IMR-90 (cell line): ENCODE measurements at regions not wholly inside any gene's neighbourhood (a gene's known extent, or its start where the extent isn't known, plus 50 kb on each side); places are given as distances from the start of the nearest gene placed in this dataset.

ENCODE experiments used
- ATAC-seq: fragments of 200-7000 bp; cut with Tn5 transposase; 2 replicates; pipeline ENCODE4 v1.9.1; 2020; ENCODE audit warnings: low read depth, mild to moderate bottlenecking, moderate library complexity
- BruUV-seq: library from RNA; stranded (reverse); fragments of 400-500 nt; replicated peaks from 2 replicates; lab custom pipeline; 2021; lab: Mats Ljungman, UMichigan
- CTCF ChIA-PET: fragments of 300-600 bp; formaldehyde crosslinking; extraction: SDS; loops from one replicate; lab custom pipeline; 2021; ENCODE audit warnings: antibody characterized with exemption; lab: Yijun Ruan, JAX
- POLR2A ChIA-PET: fragments of 300-600 bp; sonication (Branson Sonifier 250); formaldehyde crosslinking; loops from one replicate; lab custom pipeline; 2022; ENCODE audit warnings: antibody characterized with exemption; ENCODE audit not compliant: unreplicated experiment; lab: Charles Lee
- DNase-seq: peaks from one replicate; pipeline ENCODE4 v3.0.0; 2013
- H2AFZ ChIP-seq: replicated peaks from 2 replicates; pipeline ENCODE3; 2013; ENCODE audit warnings: low read length, mild to moderate bottlenecking; ENCODE audit not compliant: poor library complexity
- H2AK5ac ChIP-seq: 2 replicates; pipeline ENCODE4 v1.6.1; 2013; ENCODE audit warnings: low read depth, low read length, inconsistent platforms
- H2AK9ac ChIP-seq: replicated peaks from 2 replicates; pipeline ENCODE3; 2013; ENCODE audit warnings: mild to moderate bottlenecking, low read depth, low read length, moderate library complexity; ENCODE audit not compliant: poor library complexity
- H2BK120ac ChIP-seq: 2 replicates; pipeline ENCODE4 v1.6.1; 2013; ENCODE audit warnings: low read depth, low read length, inconsistent platforms
- H2BK15ac ChIP-seq: 3 replicates; pipeline ENCODE4 v1.6.1; 2013; ENCODE audit warnings: low read depth, low read length, inconsistent platforms
- H2BK20ac ChIP-seq: 2 replicates; pipeline ENCODE4 v1.6.1; 2013; ENCODE audit warnings: low read depth, mild to moderate bottlenecking, inconsistent platforms, low read length, moderate library complexity
- H2BK5ac ChIP-seq: 2 replicates; pipeline ENCODE4 v1.6.1; 2013; ENCODE audit warnings: mild to moderate bottlenecking, low read depth, low read length, inconsistent platforms; ENCODE audit not compliant: poor library complexity, severe bottlenecking
- H3K14ac ChIP-seq: replicated peaks from 2 replicates; pipeline ENCODE4 v1.6.1; 2013; ENCODE audit warnings: low read depth, low read length, inconsistent platforms
- H3K18ac ChIP-seq: 2 replicates; pipeline ENCODE4 v1.6.1; 2013; ENCODE audit warnings: low read depth, low read length, control low read depth
- H3K23ac ChIP-seq: 2 replicates; pipeline ENCODE4 v1.6.1; 2013; ENCODE audit warnings: low read depth, low read length, inconsistent platforms
- H3K27ac ChIP-seq: 2 replicates; pipeline ENCODE4 v1.5.1; 2013; ENCODE audit warnings: mild to moderate bottlenecking, control low read depth, low read length; ENCODE audit not compliant: insufficient read depth
- H3K27me3 ChIP-seq: 2 replicates; pipeline ENCODE4 v1.6.1; 2013; ENCODE audit warnings: low read length; ENCODE audit not compliant: control insufficient read depth, insufficient read depth
- H3K36me3 ChIP-seq: 2 replicates; pipeline ENCODE4 v1.6.1; 2013; ENCODE audit warnings: low read length, mixed read lengths; ENCODE audit not compliant: control insufficient read depth, insufficient read depth
- H3K4ac ChIP-seq: 2 replicates; pipeline ENCODE4 v1.6.1; 2013; ENCODE audit warnings: low read depth, low read length, inconsistent platforms
- H3K4me1 ChIP-seq: 2 replicates; pipeline ENCODE4 v1.6.1; 2013; ENCODE audit warnings: low read length, mixed read lengths; ENCODE audit not compliant: control insufficient read depth, insufficient read depth
- H3K4me2 ChIP-seq: 2 replicates; pipeline ENCODE4 v1.6.1; 2013; ENCODE audit warnings: low read depth, mild to moderate bottlenecking, control low read depth, low read length, moderate library complexity
- H3K4me3 ChIP-seq: 2 replicates; pipeline ENCODE4 v1.5.1; 2013; ENCODE audit warnings: low read depth, mild to moderate bottlenecking, control low read depth, low read length, moderate library complexity; ENCODE audit not compliant: insufficient read depth
- H3K56ac ChIP-seq: 2 replicates; pipeline ENCODE4 v1.6.1; 2013; ENCODE audit warnings: low read length, inconsistent platforms; ENCODE audit not compliant: insufficient read depth; ENCODE audit errors: extremely low read depth
- H3K79me1 ChIP-seq, 2 experiments: 2 replicates each; pipeline ENCODE4 v1.6.1; 2013; ENCODE audit warnings: low read length in 2 of 2, inconsistent platforms in 1 of 2, low read depth in 1 of 2
- H3K9ac ChIP-seq: 2 replicates; pipeline ENCODE4 v1.6.1; 2013; ENCODE audit warnings: low read depth, low read length, control low read depth
- H3K9me1 ChIP-seq: 2 replicates; pipeline ENCODE4 v1.6.1; 2013; ENCODE audit warnings: low read length, inconsistent platforms; ENCODE audit not compliant: insufficient read depth
- H3K9me3 ChIP-seq: 2 replicates; pipeline ENCODE4 v1.6.1; 2013; ENCODE audit warnings: low read length; ENCODE audit not compliant: control insufficient read depth, insufficient read depth
- H4K20me1 ChIP-seq: 2 replicates; pipeline ENCODE4 v1.6.1; 2013; ENCODE audit warnings: low read length, inconsistent platforms; ENCODE audit not compliant: insufficient read depth
- H4K5ac ChIP-seq: 2 replicates; pipeline ENCODE4 v1.6.1; 2013; ENCODE audit warnings: mild to moderate bottlenecking, low read depth, low read length, control low read depth
- H4K8ac ChIP-seq, 2 experiments: 2 replicates each; pipeline ENCODE4 v1.6.1; 2013; ENCODE audit warnings: low read depth in 2 of 2, low read length in 2 of 2, control low read depth in 1 of 2, inconsistent platforms in 1 of 2
- H4K91ac ChIP-seq: 2 replicates; pipeline ENCODE4 v1.6.1; 2013; ENCODE audit warnings: low read depth, low read length, inconsistent platforms; ENCODE audit not compliant: insufficient read depth
- BHLHE40 ChIP-seq: fragments of 150-350 bp; IDR thresholded peaks from 2 replicates; pipeline ENCODE4 v1.6.1; 2016; ENCODE audit warnings: mild to moderate bottlenecking, low read depth, low read length
- CEBPB ChIP-seq: IDR thresholded peaks from 2 replicates; pipeline ENCODE4 v1.6.1; 2012; ENCODE audit warnings: low read depth, low read length, improper control_type of control experiment
- CTCF ChIP-seq: conservative IDR thresholded peaks from 2 replicates; pipeline ENCODE4 v1.5.1; 2012; ENCODE audit warnings: mild to moderate bottlenecking, low read depth, low read length, improper control_type of control experiment
- ELK1 ChIP-seq: fragments of 150-350 bp; IDR thresholded peaks from 2 replicates; pipeline ENCODE4 v1.6.1; 2016; ENCODE audit warnings: low read depth, mild to moderate bottlenecking, low read length, moderate library complexity, borderline replicate concordance
- FOS ChIP-seq: fragments of 150-350 bp; IDR thresholded peaks from 2 replicates; pipeline ENCODE4 v1.6.1; 2016; ENCODE audit warnings: low read depth, low read length
- NFE2L2 ChIP-seq: fragments of 150-350 bp; IDR thresholded peaks from 2 replicates; pipeline ENCODE4 v1.6.1; 2016; ENCODE audit warnings: low read depth, mild to moderate bottlenecking, low read length
- RAD21 ChIP-seq: IDR thresholded peaks from 2 replicates; pipeline ENCODE4 v1.6.1; 2012; ENCODE audit warnings: low read length, improper control_type of control experiment
- WGBS, 2 experiments: methylation state at CpG; one replicate each; pipeline versions ENCODE4 v1.1.5 to v1.1.7; 2013; ENCODE audit warnings: missing lambda C conversion rate in 2 of 2; ENCODE audit not compliant: insufficient read length in 1 of 2; ENCODE audit errors: extremely low coverage in 2 of 2; 5-methylcytosine and 5-hydroxymethylcytosine counted together
- dilution Hi-C: fragments of 300-500 bp; cut with HindIII; formaldehyde crosslinking; loops from one replicate; pipeline ENCODE4 v1.14.3; 2018; ENCODE audit warnings: low sequenced_read_pairs; ENCODE audit not compliant: unreplicated experiment
- in situ Hi-C: fragments of 300-500 bp; cut with MboI; formaldehyde crosslinking; loops from 3 replicates; pipeline ENCODE4 v1.14.3; 2019; ENCODE audit warnings: low sequenced_read_pairs, inconsistent platforms, mixed read lengths
- intact Hi-C: fragments of 100-400 bp; cut with micrococcal nuclease; formaldehyde crosslinking; loops from 2 replicates; pipeline ENCODE4 v1.10.0; 2022

- no peak overlapping the region for H2AK9ac ChIP-seq
- H3K9me1 ChIP-seq = no peaks in the 10 kb centered on the region
- BruUV-seq = no TSS peak
- no peak overlapping the region for H2BK5ac ChIP-seq
- ChIA-PET CTCF (interaction anchor here (0.6 kb wide), 1 partner anchor 154 kb away, joined by 3 read pairs; no protein-coding TSS in a partner anchor), POLR2A (no interaction called here)
- no peak overlapping the region for H3K23ac ChIP-seq
- intact Hi-C loops = no loop called here
- no peaks in the 10 kb centered on the region for H3K36me3 ChIP-seq
- no peak overlapping the region for H4K91ac ChIP-seq
- H3K9me3 ChIP-seq = no peaks in the 10 kb centered on the region
- TF ChIP-seq ELK1 (no peak), CTCF (no peak), RAD21 (no peak), NFE2L2 (no peak), BHLHE40 (no peak), CEBPB (no peak), FOS (no peak)
- in situ Hi-C loops = no loop called here
- H3K79me1 ChIP-seq = no peaks in the 10 kb centered on the region
- H4K8ac ChIP-seq = no peak overlapping the region
- no peak overlapping the region for H3K14ac ChIP-seq
- no peaks in the 10 kb centered on the region for H3K27me3 ChIP-seq
- no peak overlapping the region for H2AFZ ChIP-seq
- no peak overlapping the region for H3K4ac ChIP-seq
- no peak overlapping the region for H3K4me2 ChIP-seq
- no peak overlapping the region for H3K56ac ChIP-seq
- H3K4me3 ChIP-seq = no peak overlapping the region
- no peak overlapping the region for H3K9ac ChIP-seq
- no peak overlapping the region for H2BK120ac ChIP-seq
- H3K27ac ChIP-seq = no peak overlapping the region
- dilution Hi-C loops = no loop called here
- H2BK15ac ChIP-seq = no peak overlapping the region
- ATAC-seq (no peak), DNase-seq (no peak)
- H4K5ac ChIP-seq = no peak overlapping the region
- WGBS, 2 experiments = no CpG with 5 or more reads among the region's 4 CpGs
- H3K4me1 ChIP-seq = no peaks in the 10 kb centered on the region
- H3K18ac ChIP-seq = no peak overlapping the region
- H2BK20ac ChIP-seq = no peak overlapping the region
- H4K20me1 ChIP-seq = no peaks in the 10 kb centered on the region
- no peak overlapping the region for H2AK5ac ChIP-seq
These were observed 59.0 kb upstream of the SPTSSB start for GRCh38 chr3:161430307-161430706.
